ENCODE measurements at regions not wholly inside any gene's neighbourhood (a gene's known extent, or its start where the extent isn't known, plus 50 kb on each side); places are given as distances from the start of the nearest gene placed in this dataset.

GRCh38 chr4:74651198-74651597 lies 143.1 kb downstream of the BTC start:
- TF ChIP-seq CEBPB (IDR thresholded peaks at IDR 0.05) (no peak), RAD21 (IDR thresholded peaks at IDR 0.05; ENCODE audit: low read depth) (no peak), CREB1 (IDR thresholded peaks at IDR 0.05; ENCODE audit: low read depth) (no peak)

All from Ishikawa (cell line).